NOMO-1 treated with dmso at 0.1 percent for 144 hours (cell line): ENCODE measurements at regions not wholly inside any gene's neighbourhood (a gene's known extent, or its start where the extent isn't known, plus 50 kb on each side); places are given as distances from the start of the nearest gene placed in this dataset.
"Not testable (repeated sequence)": the region's sequence is repeated elsewhere in the genome, so short reads cannot be mapped to it uniquely, and the experiment has no call there.

Experiments
- DNase-seq: peaks from one replicate; lab custom pipeline; 2025; ENCODE audit not compliant: unreplicated experiment; lab: John Stamatoyannopoulos, UW

DNA sequence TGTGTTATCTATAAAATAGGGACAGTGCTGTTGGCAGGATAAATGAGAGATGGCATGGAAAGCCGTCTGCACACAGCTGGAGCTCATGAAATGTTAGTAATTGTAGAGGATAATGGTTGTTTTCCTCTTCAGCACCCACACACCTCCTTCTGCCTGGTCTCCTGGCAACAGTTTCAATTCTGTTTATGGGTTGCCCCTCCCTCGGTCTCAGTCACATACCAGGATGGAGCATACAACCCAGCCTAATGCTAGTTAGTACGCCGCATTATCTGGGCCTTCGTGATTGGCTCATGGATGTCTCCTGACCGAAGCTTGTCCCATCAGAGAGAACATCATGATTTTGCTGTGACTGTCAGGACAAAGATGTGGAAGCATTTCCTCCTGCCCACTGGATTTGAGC lies 126.2 kb upstream of the WSCD1 start:
- no peak for DNase-seq

DNA sequence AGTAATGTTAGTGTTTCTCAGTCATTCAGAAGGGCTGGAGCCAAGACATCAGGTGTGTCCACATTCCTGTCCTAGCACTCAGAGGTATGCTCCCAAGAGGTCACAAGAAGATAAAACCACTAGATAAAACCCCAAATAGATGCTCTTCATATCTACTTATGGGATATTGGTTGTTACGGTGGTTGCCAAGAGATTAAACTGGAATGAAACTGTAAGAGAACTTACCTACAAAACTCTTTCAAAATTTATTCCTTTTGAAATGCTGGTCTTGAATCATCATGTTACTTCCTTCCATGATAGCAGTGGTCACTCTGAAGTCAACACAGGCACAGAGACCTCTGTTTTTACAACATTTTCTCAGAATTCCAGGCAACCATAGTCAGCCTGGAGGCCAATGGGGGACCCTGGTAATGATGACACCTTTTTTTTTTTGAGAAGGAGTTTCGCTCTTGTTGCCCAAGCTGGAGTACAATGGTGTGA lies 122.4 kb upstream of the WSCD1 start:
- no peak for DNase-seq

DNA sequence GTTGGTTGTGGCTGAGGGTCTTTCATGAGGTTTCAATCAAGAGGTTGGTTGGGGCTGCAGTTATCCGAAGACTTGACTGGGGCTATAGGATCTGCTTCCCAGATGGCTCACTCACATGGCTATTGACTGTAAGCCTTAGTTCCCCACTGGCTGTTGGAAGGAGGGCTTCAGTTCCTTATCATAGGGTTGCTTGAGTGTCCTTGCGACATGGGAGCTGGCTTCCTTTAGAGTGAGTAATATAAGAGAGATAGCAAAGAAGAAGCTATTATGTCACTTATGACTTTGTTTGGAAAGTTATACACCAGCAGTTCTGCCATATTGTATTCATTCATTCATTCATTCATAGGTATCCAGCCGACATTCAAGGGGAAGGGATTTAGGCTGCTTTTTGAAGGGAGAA lies 121.4 kb upstream of the WSCD1 start:
- no peak for DNase-seq

DNA sequence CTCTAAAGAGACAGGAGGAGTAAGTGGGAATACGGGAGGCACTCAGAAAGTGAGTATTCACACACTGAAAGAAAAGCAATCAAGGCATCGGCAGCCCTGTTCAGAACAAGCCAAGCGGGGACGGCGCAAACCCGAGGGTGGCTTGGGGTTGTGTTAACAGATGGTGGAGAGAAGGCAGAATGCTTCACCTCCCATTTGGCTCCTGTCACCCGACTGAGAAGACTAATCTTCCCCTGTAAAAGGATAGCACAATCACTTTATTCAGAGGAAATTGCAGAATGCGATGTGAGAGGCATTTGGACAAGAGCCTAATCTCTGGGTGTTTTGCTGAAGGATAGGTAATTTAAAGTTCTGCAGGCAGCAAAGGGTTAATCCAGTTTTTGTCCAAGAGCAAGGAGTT lies 119.3 kb upstream of the WSCD1 start:
- DNase-seq, result no peak

DNA sequence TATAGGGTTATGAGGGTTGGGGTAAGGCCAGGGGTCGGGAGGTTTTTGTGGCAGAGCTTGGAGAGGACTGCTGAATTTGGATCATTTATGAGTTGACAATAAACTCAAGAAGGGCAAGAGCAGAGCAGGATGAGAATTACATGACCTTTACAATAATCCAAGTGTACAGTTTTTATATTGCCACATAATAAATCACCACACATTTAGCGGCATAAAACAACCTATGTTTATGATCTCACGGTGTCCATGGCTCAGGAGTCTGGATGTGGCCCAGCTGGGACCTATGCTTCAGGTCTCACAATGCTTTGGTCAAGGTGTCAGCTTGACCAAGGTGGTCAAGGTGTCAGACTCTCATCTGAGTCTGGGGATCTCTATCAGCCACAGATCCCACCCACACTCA lies 118.3 kb upstream of the WSCD1 start:
- no peak for DNase-seq

DNA sequence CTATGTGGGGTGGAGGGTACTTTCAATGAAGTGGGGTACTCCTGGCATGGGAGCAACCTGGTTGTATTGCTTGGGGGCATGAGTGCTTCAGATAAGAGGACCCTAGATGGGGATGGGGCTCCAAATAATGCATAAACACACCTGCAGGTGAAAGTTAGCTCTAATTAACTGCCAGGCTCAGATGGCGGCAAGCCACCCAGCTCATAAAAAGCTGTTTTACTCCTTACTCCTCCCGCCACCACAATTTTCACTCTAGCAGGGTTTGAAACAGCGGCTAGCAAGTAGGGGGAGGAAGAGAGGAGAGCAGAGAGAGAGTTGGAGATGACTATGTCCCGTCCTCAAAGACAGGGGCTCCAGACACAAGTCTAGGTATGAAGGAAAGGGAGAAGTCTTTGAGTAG lies 117.7 kb upstream of the WSCD1 start:
- no peak for DNase-seq

DNA sequence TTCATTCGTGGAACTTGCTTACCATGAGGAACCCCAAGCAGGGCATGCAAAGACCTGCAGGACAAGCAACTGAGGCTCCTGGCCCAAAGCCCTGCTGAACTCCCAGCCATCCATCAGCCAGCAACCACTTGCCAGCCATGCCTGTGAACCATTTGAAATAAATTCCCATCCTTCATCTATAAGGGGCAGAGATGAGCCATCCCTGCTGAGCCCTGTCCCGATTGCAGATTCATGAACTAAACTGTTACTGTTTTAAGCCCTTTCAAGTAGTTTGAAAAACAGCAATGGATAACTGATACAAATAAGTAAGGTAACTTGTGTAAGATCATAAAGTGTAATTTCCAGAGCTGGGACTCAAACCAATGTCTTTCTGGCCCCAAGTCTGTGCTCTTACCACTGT lies 114.4 kb upstream of the WSCD1 start:
- no peak for DNase-seq

DNA sequence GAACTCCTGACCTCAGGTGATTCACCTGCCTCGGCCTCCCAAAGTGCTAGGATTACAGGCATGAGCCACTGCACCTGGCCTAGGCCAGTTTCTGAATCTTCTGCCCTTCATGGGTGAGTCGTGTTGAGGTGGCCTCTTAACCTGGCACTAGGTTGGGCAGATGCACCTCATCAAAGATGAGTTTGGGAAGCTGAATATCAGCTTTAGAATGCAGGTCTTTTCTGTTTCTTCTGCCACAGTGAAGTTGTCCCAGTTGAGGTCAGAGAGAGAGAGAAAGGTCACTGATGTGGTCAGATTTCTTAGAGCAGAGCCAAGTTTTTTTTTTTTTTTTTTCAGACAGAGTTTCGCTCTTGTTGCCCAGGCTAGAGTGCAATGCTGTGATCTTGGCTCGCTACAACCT lies 111.3 kb upstream of the WSCD1 start:
- DNase-seq, result no peak

DNA sequence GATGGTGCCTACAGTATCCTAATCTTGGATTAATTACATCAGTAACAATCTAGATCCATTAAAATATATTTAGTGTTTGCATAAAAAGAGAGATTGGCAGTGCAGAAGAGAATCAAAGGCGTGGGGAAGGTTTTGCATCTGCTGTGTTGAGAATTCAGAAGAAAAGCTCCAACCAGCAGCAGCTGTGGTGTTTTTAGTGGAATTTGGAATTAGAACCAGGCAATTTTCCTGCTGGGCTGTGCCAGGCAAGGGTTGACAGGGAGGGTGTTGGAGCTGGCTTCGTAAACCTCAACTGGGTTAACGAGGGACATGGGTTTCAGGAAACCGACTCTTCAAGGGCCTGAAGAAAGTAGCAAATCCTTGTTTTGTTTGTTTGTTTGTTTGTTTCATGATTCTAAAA lies 107.8 kb upstream of the WSCD1 start:
- no peak for DNase-seq

DNA sequence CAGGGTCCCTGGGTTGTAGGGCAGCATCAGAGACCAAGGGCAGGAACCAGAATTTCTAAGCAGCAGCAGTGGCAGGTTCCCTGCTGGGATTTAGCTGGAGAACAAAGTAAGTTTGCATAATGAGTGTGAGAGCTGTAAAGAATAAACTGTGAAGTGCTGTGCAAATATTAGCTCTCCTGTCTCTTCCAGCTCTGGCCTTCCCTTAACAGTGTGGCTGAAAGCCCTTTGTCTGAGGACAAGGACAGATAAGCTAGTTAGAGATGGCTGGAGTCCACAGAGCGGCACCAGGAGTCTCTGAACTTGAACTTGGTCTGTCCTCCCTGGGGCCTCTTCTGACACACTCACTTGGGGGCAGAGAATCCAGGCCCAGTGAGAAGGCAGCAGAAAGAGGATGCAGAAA lies 98.2 kb upstream of the WSCD1 start:
- DNase-seq, result no peak

DNA sequence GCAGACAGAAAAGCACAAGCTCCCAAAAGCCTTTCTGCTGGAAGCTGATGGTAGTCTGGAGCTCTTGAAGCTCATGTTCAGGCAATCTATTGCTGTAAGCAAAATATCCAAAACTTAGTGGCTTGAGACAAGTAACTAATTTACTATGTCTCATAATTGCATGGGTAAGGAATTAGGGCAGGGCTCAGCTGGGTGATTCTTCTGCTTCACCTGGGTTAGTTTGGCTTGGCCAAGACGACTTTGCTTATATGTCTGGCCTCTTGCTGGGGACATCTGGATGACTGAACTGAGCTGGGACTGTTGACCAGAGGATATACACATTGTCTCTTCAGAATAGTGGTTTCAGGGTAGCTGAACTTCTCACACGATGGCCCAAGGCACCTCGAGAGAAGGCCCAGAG lies 96.8 kb upstream of the WSCD1 start:
- no peak for DNase-seq

DNA sequence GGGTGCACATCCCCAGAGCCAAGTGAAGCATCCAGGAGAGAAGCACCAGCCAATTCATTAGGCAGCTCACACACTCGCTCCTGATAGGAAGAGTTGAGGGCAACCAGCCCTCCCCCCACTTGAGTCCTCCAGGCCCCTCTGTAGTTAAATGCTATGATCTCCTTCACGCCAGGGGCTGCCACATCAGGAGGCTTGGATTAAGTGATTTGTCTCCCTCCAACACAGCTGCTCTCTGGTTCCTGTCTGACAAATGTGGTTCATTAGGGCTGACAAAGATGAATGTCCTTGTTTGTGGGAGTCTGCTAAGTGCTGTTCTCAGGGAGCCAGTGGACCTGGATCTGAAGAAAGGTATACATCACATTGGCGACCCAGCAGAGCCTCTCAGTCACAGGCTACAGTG lies 94.5 kb upstream of the WSCD1 start:
- no peak for DNase-seq

DNA sequence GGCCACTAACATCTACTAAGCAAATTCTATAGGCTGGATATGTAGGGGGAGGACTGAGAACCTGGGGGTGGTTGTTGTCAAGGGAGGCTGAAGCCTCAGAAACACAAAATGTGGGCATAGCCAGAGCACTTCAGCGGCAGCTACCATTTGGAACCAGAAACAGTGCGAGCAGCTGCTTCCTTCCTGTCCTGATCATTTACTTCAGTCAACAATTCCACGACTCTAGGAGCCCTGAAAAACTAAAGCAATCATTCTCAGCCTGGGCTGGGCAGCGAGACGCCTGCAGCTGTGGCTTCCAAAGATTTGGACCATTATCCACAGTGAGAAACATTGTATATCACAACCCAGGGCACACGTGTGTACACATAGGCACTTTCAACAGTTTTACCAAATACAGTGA lies 93.9 kb upstream of the WSCD1 start:
- no peak for DNase-seq

DNA sequence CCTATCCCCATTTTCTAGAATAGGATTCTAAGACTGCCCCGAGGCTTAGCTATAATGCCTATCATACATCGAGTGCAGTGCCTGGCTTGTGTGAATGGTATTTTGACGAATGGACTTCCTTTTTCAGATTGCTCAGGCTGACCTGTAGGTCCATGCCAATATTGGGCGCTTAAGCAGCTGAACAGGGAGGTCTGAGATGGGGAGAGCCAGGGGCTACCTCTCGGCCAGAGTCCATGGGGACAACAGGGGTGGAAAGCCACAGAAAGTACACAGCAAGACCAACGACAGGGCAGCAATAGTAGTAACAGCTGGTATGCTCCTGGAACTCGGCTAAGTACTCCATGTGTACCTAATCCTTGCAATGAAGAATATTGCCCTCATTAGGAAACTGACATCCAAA lies 91.7 kb upstream of the WSCD1 start:
- no peak for DNase-seq

DNA sequence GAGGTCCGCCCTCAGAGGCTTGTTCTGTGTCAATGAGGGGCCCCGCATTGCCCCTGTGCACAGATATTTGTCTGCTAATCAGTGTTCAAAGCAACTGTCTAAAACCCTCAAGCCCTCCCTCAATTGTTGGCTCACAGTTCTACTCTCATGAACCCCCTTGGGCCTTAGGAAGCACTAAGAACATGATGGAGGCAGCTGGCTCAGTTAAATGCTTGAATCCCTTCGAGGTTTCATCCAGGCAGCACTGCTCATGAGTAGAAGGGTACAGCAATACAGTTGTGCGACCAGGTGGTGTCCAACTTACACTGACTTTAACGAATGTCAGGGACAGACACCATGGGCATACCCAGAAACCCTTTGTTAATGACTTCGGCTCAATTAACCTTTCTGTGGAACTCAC lies 89.2 kb upstream of the WSCD1 start:
- no peak for DNase-seq

DNA sequence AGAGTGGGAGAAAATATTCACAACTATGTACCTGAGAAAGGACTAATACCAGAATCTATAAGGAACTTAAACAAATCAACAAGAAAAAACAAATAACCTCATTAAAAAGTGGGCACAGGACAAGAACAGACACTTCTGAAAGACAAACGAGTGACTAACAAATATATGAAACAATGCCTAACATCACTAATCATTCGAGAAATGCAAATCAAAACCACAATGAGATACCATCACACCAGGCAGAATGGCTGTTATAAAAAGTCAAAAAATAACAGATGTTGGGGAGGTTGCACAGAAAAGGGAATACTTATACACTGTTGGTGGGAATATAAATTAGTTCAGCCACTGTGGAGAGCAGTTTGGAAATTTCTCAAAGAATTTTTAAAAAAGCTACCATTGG lies 83.5 kb upstream of the WSCD1 start:
- DNase-seq, result no peak

DNA sequence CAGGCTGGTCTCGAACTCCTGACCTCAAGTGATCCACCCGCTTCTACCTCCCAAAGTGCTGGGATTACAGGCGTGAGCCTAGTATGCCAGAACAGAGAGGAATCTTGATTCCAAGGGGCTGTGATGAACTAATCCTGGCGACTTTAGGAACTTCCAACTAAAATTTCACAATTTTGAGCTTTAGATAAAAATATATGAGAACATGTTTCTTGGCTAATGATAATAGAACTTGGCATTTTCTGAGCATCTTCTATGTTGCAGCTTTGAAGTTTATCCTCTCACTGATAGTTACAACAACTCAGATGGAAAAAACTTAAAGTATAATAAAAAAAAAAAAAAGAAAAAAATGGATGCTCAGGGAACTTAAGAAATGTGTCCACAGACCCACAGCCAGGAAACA lies 69.8 kb upstream of the WSCD1 start:
- DNase-seq, result no peak

DNA sequence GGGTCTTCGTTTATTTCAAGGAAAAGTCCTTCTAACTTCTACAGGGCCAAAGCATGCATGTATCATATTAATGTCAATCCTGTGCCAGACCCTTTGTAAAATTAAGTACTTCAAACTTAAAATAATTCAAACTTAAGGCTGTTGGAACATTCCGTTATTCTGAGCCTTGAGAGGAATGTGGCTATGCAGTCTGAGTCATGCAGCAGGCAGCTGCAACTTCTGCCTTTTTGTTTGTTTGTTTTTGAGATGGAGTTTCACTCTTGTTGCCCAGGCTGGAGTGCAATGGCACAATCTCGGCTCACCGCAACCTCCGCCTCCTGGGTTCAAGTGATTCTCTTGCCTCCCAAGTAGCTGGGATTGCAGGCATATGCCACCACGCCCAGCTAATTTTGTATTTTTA lies 67.0 kb upstream of the WSCD1 start:
- DNase-seq, result not testable (repeated sequence)

DNA sequence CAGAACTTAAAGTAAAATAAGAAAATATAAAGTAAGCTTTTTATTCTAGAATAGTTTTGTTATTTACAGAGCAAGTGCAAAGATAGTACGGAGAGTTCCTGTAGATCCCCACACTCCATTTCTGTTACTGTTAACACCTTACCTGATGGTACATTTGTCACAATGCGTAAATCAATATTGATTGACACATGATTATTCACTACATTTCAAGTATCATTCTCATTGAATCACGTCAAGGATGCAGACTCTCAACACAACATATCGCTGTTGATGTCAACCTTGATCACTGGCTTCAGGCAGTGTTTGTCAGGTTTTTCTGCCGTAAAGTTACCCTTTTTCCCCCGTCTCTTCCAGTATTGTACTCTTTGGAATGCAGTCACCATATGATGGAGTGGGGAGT lies 64.2 kb upstream of the WSCD1 start:
- no peak for DNase-seq

DNA sequence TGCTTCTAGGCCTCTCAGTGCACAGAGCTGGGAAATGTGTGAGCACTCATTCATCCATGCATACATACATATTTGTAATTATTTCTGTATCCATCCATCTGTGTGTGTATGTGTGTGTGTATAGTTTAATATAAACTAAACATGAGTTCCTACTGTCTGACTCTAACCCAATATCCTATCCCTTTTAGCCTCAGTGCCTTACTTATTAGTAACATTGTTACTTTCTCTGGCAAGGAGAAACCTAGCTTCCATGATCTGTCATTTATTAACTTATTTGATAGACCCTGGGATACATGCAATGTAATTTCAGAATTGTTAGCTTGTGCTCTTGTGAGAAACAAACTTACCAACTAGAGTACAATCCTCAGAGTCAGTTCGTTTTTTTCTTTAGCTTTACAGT lies 59.0 kb upstream of the WSCD1 start:
- no peak for DNase-seq

DNA sequence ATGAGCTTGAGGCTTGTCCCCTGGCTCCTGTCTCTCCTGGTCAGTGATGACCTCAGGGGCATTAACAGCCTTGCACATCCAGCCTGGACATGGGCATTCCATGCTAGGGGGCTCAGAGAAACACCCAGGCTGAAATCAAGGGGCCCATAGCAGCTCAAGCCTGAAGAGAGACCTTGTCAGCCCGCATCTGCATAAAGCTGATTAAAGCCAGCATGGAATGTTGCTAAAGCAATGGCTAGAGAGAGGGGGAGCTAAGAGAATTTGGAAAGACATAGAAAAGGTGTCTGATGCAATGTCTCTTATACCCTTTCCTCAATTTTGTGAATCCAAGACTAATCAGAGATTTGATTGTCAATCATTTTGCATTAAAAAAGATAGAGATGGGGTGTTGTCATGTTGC lies 51.4 kb upstream of the WSCD1 start:
- no peak for DNase-seq

DNA sequence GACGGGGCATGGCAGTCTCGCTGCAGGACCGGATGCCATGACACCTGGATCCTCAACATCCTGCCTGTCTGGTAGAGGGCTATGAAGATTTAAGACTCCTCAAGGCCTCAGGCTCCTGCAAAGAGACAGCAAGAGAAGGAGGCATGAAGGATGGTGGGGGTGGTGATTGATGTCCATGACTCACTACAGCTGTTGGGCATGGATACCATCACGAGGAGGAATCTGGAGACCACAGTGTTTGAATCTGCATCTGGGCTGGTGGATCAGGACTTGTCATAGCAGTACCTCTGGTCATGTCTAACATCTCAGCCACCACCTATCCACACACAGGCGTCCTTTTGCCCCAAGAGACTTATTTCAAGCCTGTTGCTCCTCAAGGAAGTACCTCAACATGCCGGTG lies 50.2 kb upstream of the WSCD1 start:
- DNase-seq, result no peak

DNA sequence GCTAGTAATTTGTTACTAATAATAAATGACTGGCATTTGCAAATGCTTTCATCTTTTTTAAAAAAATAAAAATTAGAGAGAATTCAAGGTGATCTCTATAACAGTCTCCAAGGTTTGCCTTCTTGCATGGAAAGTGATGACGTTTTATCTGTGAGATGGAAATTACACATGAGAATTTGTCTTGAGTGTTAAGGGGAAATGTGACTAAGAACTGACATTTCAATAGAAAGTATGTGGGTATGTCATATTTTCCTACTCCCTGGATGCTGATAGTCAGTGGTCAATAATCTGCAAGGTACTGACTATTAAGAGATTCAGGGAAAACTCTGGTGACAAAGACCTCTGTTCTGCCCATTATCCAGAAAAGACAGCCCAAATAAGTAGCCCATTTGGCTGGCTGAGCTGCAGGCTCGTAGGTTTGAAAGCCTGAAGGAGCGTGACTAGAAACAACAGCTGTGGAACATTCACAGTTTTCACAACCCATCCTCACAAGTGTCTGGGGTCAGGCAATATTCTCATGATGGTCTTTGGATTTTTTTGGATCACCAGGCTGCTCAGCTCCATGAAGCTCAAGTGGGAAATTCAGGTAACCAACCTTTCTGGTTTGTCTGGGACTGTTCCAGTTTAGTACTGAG lies 49.7 kb upstream of the WSCD1 start:
- DNase-seq, result no peak
